ENCODE measurements at regions not wholly inside any gene's neighbourhood (a gene's known extent, or its start where the extent isn't known, plus 50 kb on each side); places are given as distances from the start of the nearest gene placed in this dataset.
"Not testable (repeated sequence)": the region's sequence is repeated elsewhere in the genome, so short reads cannot be mapped to it uniquely, and the experiment has no call there.

DNA sequence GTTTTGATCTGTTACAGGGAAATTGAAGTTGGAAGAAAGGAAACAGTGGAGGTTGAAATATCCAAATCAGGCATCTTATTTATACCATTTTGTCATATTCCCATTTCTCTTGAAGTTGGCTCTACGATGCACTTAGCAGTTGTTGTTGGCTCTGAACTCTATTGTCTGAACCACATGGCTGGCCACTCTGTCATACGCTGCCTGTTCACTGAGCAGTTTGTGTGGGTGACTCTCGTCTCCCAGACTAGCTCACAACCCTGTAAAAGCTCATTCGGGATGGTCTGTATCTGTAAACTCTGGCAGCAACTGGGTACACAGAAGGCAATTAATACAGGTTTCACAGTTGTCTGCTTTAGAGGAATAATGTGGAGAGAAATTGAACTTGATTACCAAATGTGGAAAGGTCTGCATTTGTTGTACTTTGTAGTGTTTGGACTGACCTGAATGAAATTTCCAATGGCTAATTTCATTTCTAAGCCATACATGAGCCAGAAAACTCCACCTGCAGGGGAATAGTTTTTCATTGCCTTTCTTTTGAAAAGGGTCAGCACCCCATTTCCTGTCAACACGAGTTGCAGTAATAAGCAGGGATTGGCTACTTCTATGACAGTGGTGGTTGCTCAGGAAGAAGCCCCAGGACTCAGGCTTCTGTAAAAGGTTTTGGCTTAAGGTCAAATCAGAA is 378.2 kb downstream of the OSR1 start:
- no peaks in the 10 kb centered on the region for H3K27me3 Mint-ChIP-seq
- DNase-seq, result no peak
- H3K4me1 Mint-ChIP-seq, result no peaks in the 10 kb centered on the region
- H3K4me3 Mint-ChIP-seq, result no peak overlapping the region
- H3K36me3 Mint-ChIP-seq (ENCODE audit: low read depth), result no peaks in the 10 kb centered on the region
- H3K27ac Mint-ChIP-seq, result no peak overlapping the region
- ChIA-PET CTCF (no interaction called here), POLR2A (no interaction called here)
- peaks cover 4% of the 10 kb centered on the region for H3K9me3 Mint-ChIP-seq

- H3K4me3 Mint-ChIP-seq, result no peak overlapping the region
Observed at GRCh38 chr2:18977409-18977808, 381.0 kb downstream of the OSR1 start.

GRCh38 chr2:18976168-18976961 is 382.1 kb downstream of the OSR1 start:
- H3K36me3 Mint-ChIP-seq (ENCODE audit: low read depth), result no peaks in the 10 kb centered on the region
- H3K9me3 Mint-ChIP-seq, result peaks cover 5% of the 10 kb centered on the region
- no peak for DNase-seq
- CTCF ChIA-PET, result no interaction called here
- H3K4me1 Mint-ChIP-seq, result no peaks in the 10 kb centered on the region
- POLR2A ChIA-PET, result no interaction called here
- no peaks in the 10 kb centered on the region for H3K27me3 Mint-ChIP-seq
- no peak overlapping the region for H3K27ac Mint-ChIP-seq
- H3K4me3 Mint-ChIP-seq, result no peak overlapping the region

More at GRCh38 chr2:18977409-18977808, 381.0 kb downstream of the OSR1 start:
- Mint-ChIP-seq H3K4me1 (no peaks in the 10 kb centered on the region), H3K27ac (no peak overlapping the region), H3K36me3 (ENCODE audit: low read depth) (no peaks in the 10 kb centered on the region), H3K27me3 (no peaks in the 10 kb centered on the region), H3K9me3 (peaks cover 5% of the 10 kb centered on the region)
- no peak for DNase-seq
- ChIA-PET CTCF (no interaction called here), POLR2A (no interaction called here)

DNA sequence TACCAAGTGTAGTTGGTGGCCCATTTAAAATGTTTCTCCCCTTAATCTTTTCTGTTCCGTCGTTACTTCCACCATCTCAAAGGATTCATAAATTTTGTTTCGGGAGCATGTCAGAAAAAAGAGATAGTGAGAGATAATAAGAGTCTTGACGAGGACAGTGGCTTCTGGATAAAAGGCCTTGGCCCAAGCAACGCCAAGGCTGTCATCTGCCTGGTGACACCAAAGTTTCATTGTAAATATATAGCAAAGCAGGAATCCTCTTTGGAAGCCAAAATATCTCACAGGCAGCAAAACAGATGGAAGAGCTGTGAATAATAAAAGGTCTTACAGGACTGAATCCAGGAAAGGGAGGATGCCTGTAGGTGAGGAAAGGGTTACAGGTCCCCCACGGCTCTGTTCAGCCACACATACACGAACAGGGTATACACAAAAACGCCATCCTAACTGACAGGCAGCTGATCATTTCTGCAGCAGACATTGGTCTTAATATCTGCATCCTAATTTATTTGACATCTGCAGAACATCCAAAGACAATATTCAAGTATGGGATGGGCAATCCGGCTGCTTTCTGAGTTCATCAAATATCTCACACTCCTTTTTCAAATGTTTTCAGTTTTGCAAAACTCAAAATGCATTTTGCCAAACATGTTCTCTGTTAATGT is 382.8 kb downstream of the OSR1 start:
- Mint-ChIP-seq H3K9me3 (peaks cover 5% of the 10 kb centered on the region), H3K36me3 (ENCODE audit: low read depth) (no peaks in the 10 kb centered on the region), H3K27me3 (no peaks in the 10 kb centered on the region), H3K4me3 (no peak overlapping the region), H3K27ac (no peak overlapping the region), H3K4me1 (no peaks in the 10 kb centered on the region)
- ChIA-PET CTCF (no interaction called here), POLR2A (no interaction called here)
- DNase-seq, result no peak

- ChIA-PET POLR2A (no interaction called here), CTCF (no interaction called here)
- Mint-ChIP-seq H3K4me3 (no peak overlapping the region), H3K4me1 (no peaks in the 10 kb centered on the region), H3K27ac (no peak overlapping the region), H3K9me3 (peaks cover 5% of the 10 kb centered on the region), H3K27me3 (no peaks in the 10 kb centered on the region), H3K36me3 (ENCODE audit: low read depth) (no peaks in the 10 kb centered on the region)
- DNase-seq, result no peak
Observed at GRCh38 chr2:18971628-18972027, 382.3 kb upstream of the NT5C1B start.

DNA sequence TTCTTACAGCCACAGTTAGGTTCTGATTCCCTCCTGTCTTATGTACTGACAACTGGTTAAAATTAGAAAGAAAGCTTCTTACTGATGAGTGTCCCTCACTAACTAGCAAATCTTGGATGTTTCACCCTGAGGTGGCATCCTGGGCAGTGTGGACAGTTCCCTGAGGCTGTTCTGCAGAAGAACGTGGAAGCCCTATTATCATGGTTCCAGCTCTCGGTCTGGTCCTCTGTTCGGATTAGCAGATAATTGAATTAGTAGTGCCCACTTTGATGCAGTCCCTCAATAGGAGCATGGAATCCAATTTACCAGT is 381.7 kb upstream of the NT5C1B start:
- Mint-ChIP-seq H3K4me3 (no peak overlapping the region), H3K9me3 (peaks cover 2% of the 10 kb centered on the region), H3K36me3 (ENCODE audit: low read depth) (no peaks in the 10 kb centered on the region), H3K4me1 (no peaks in the 10 kb centered on the region), H3K27ac (no peak overlapping the region), H3K27me3 (no peaks in the 10 kb centered on the region)
- no peak for DNase-seq
- ChIA-PET POLR2A (no interaction called here), CTCF (no interaction called here)

GRCh38 chr2:18966131-18966530 is 376.8 kb upstream of the NT5C1B start:
- H3K4me1 Mint-ChIP-seq, result no peaks in the 10 kb centered on the region

DNA sequence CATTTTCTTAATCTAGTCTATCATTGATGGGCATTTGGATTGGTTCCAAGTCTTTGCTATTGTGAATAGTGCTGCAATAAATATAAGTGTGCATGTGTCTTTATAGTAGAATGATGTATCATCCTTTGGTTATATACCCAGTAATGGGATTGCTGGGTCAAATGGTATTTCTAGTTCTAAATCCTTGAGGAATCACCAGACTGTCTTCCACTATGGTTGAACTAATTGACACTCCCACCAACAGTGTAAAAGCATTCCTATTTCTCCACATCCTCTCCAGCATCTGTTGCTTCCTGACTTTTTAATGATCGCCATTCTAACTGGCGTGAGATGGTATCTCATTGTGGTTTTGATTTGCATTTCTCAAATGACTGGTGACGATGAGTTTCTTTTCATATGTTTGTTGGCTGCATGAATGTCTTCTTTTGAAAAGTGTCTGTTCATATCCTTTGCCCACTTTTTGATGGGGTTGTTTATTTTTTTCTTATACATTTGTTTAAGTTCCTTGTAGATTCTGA is 374.4 kb upstream of the NT5C1B start:
- DNase-seq; POLR2A ChIA-PET; H3K4me1 Mint-ChIP-seq; H3K4me3 Mint-ChIP-seq; H3K36me3 Mint-ChIP-seq (ENCODE audit: low read depth); H3K27ac Mint-ChIP-seq; H3K9me3 Mint-ChIP-seq; CTCF ChIA-PET; H3K27me3 Mint-ChIP-seq: not testable (repeated sequence)

More at GRCh38 chr2:18966131-18966530, 376.8 kb upstream of the NT5C1B start:
- Mint-ChIP-seq H3K4me3 (no peak overlapping the region), H3K9me3 (no peaks in the 10 kb centered on the region), H3K36me3 (ENCODE audit: low read depth) (no peaks in the 10 kb centered on the region), H3K27me3 (no peaks in the 10 kb centered on the region), H3K27ac (no peak overlapping the region)
- DNase-seq, result no peak
- CTCF ChIA-PET, result no interaction called here
- POLR2A ChIA-PET, result no interaction called here

- ChIA-PET CTCF (no interaction called here), POLR2A (no interaction called here)
- H3K27me3 Mint-ChIP-seq, result no peaks in the 10 kb centered on the region
Observed at GRCh38 chr2:18961991-18962421, 372.6 kb upstream of the NT5C1B start.

GRCh38 chr2:18959952-18960717 is 370.8 kb upstream of the NT5C1B start:
- Mint-ChIP-seq H3K4me1 (no peaks in the 10 kb centered on the region), H3K9me3 (no peaks in the 10 kb centered on the region), H3K4me3 (no peak overlapping the region), H3K27ac (no peak overlapping the region), H3K36me3 (ENCODE audit: low read depth) (no peaks in the 10 kb centered on the region), H3K27me3 (no peaks in the 10 kb centered on the region)
- no peak for DNase-seq
- CTCF ChIA-PET, result no interaction called here
- POLR2A ChIA-PET, result no interaction called here

More at GRCh38 chr2:18961991-18962421, 372.6 kb upstream of the NT5C1B start:
- no peak for DNase-seq
- H3K9me3 Mint-ChIP-seq, result no peaks in the 10 kb centered on the region
- no peaks in the 10 kb centered on the region for H3K36me3 Mint-ChIP-seq (ENCODE audit: low read depth)
- no peak overlapping the region for H3K27ac Mint-ChIP-seq
- H3K4me3 Mint-ChIP-seq, result no peak overlapping the region
- H3K4me1 Mint-ChIP-seq, result no peaks in the 10 kb centered on the region

DNA sequence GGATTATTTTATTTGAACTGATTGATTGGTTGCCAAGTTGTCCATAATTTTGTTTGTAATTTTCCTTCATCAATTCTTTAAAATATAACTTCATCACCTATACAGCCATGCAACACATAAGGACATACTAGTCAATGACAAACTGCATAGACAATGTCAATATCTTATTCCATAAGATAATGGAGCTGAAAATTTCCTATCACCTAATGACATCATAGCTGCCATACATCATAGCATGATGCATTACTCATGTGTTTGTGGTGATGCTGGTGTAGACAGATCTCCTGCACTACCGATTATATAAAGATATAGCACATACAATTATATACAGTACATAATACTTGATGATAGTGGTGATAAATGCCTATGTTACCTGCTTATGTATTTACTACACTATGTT is 369.8 kb upstream of the NT5C1B start:
- Mint-ChIP-seq H3K4me1 (no peaks in the 10 kb centered on the region), H3K4me3 (no peak overlapping the region), H3K27me3 (no peaks in the 10 kb centered on the region), H3K27ac (no peak overlapping the region), H3K36me3 (ENCODE audit: low read depth) (no peaks in the 10 kb centered on the region), H3K9me3 (no peaks in the 10 kb centered on the region)
- POLR2A ChIA-PET, result no interaction called here
- no peak for DNase-seq
- CTCF ChIA-PET, result interaction anchor here (0.5 kb wide), 1 partner anchor 809 kb away, joined by 3 read pairs; no protein-coding TSS in a partner anchor

DNA sequence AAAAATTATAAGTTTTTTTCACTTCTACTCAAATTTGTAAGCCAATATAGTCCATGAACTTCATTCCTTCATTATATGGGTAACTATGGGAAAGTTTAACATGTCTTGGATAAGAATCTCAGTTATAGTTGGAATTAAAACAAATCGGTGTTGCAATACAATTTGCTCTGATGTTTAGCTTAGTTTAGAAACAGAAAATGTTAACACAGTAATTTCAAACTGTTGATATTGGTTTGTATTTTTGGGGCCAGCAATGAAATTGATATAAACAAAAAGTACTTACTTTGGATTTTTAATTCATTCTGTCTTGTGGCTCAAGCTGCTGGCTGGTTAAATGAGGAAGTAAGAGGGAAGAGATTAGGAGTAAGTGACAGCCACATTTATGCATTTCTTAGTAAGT is 368.5 kb upstream of the NT5C1B start:
- Mint-ChIP-seq H3K36me3 (ENCODE audit: low read depth) (no peaks in the 10 kb centered on the region), H3K4me3 (no peak overlapping the region), H3K4me1 (no peaks in the 10 kb centered on the region), H3K27ac (no peak overlapping the region), H3K27me3 (no peaks in the 10 kb centered on the region), H3K9me3 (no peaks in the 10 kb centered on the region)
- DNase-seq, result no peak
- ChIA-PET POLR2A (no interaction called here), CTCF (no interaction called here)

- H3K27ac Mint-ChIP-seq, result no peak overlapping the region
- CTCF ChIA-PET, result interaction anchor here (0.6 kb wide), 1 partner anchor 143 kb away, joined by 4 read pairs; no protein-coding TSS in a partner anchor
- no peaks in the 10 kb centered on the region for H3K27me3 Mint-ChIP-seq
- POLR2A ChIA-PET, result no interaction called here
- H3K4me1 Mint-ChIP-seq, result no peaks in the 10 kb centered on the region
- DNase-seq, result no peak
- no peaks in the 10 kb centered on the region for H3K36me3 Mint-ChIP-seq (ENCODE audit: low read depth)
- no peaks in the 10 kb centered on the region for H3K9me3 Mint-ChIP-seq
- H3K4me3 Mint-ChIP-seq, result no peak overlapping the region
Observed at GRCh38 chr2:18950361-18950851, 361.0 kb upstream of the NT5C1B start.
